NCI-H460 (cell line): ENCODE measurements at regions not wholly inside any gene's neighbourhood (a gene's known extent, or its start where the extent isn't known, plus 50 kb on each side); places are given as distances from the start of the nearest gene placed in this dataset.
A peak's percentile ranks its signal among the peaks of the same experiment; 100 is the strongest.

Experiments
- DNase-seq: peaks from one replicate; pipeline ENCODE4 v3.0.0-alpha.2; 2016; ENCODE audit warnings: low read depth; ENCODE audit errors: extremely low read depth

GRCh38 chr18:39909706-39910105 lies 2045.3 kb upstream of the PIK3C3 start:
- no peak for DNase-seq

GRCh38 chr18:39886136-39886535 lies 2068.9 kb upstream of the PIK3C3 start:
- DNase-seq = no peak

- DNase-seq = no peak
Measured at GRCh38 chr18:39872651-39873050, 2082.4 kb upstream of the PIK3C3 start.

GRCh38 chr18:39871961-39872360 lies 2083.1 kb upstream of the PIK3C3 start:
- no peak for DNase-seq

- no peak for DNase-seq
Measured at GRCh38 chr18:39870591-39870990, 2084.4 kb upstream of the PIK3C3 start.

- no peak for DNase-seq
Measured at GRCh38 chr18:39863916-39864315, 2091.1 kb upstream of the PIK3C3 start.

GRCh38 chr18:39862341-39862740 lies 2092.7 kb upstream of the PIK3C3 start:
- no peak for DNase-seq

- DNase-seq = no peak
Measured at GRCh38 chr18:39854291-39854690, 2100.7 kb upstream of the PIK3C3 start.

GRCh38 chr18:39846265-39846664 lies 2108.8 kb upstream of the PIK3C3 start:
- no peak for DNase-seq

GRCh38 chr18:39845631-39846030 lies 2109.4 kb upstream of the PIK3C3 start:
- no peak for DNase-seq

- DNase-seq = no peak
Measured at GRCh38 chr18:39845106-39845505, 2109.9 kb upstream of the PIK3C3 start.

GRCh38 chr18:39843546-39843945 lies 2111.5 kb upstream of the PIK3C3 start:
- no peak for DNase-seq

GRCh38 chr18:39842366-39842914 lies 2112.6 kb upstream of the PIK3C3 start:
- no peak for DNase-seq

- peak; percentile 48 for DNase-seq
Measured at GRCh38 chr18:39841482-39842365, 2113.3 kb upstream of the PIK3C3 start.

GRCh38 chr18:39840856-39841481 lies 2114.1 kb upstream of the PIK3C3 start:
- DNase-seq = no peak

GRCh38 chr18:39840406-39840805 lies 2114.6 kb upstream of the PIK3C3 start:
- DNase-seq = no peak

- DNase-seq = no peak
Measured at GRCh38 chr18:39839782-39840181, 2115.3 kb upstream of the PIK3C3 start.

GRCh38 chr18:39838831-39839230 lies 2116.2 kb upstream of the PIK3C3 start:
- DNase-seq = no peak

GRCh38 chr18:39835303-39836030 lies 2119.6 kb upstream of the PIK3C3 start:
- no peak for DNase-seq

GRCh38 chr18:39834636-39835035 lies 2120.4 kb upstream of the PIK3C3 start:
- no peak for DNase-seq

- no peak for DNase-seq
Measured at GRCh38 chr18:39825485-39826150, 2129.4 kb upstream of the PIK3C3 start.
